GM10248 (cell line): ENCODE measurements at regions not wholly inside any gene's neighbourhood (a gene's known extent, or its start where the extent isn't known, plus 50 kb on each side); places are given as distances from the start of the nearest gene placed in this dataset.

ENCODE experiments used
- CTCF ChIA-PET: fragments of 300-600 bp; sonication (Branson Sonifier 250); formaldehyde crosslinking; extraction: SDS; loops from one replicate; lab custom pipeline; 2021; ENCODE audit warnings: antibody characterized with exemption; lab: Yijun Ruan, JAX
- POLR2A ChIA-PET: fragments of 350-650 bp; sonication (Branson Sonifier 250); formaldehyde crosslinking; extraction: SDS; loops from one replicate; lab custom pipeline; 2020; ENCODE audit warnings: antibody characterized with exemption; lab: Yijun Ruan, JAX
- DNase-seq: peaks from one replicate; pipeline ENCODE4 v3.0.0; 2012; ENCODE audit errors: extremely low spot score
- CTCF ChIP-seq: IDR thresholded peaks from 2 replicates; pipeline ENCODE4 v1.5.1; 2012; ENCODE audit warnings: mild to moderate bottlenecking, low read depth; ENCODE audit errors: extremely low read depth, missing control alignments, control extremely low read depth

- POLR2A ChIA-PET: no interaction called here
- DNase-seq: no peak
- CTCF ChIA-PET: interaction anchor here (0.6 to 1.4 kb wide), 3 partner anchors 8 to 17 kb away, joined by 3 to 5 read pairs (median 3); no protein-coding TSS in a partner anchor
- TF ChIP-seq CTCF: no peak
Measured at GRCh38 chr2:160910681-160911080, 249.5 kb upstream of the TANK start.

DNA sequence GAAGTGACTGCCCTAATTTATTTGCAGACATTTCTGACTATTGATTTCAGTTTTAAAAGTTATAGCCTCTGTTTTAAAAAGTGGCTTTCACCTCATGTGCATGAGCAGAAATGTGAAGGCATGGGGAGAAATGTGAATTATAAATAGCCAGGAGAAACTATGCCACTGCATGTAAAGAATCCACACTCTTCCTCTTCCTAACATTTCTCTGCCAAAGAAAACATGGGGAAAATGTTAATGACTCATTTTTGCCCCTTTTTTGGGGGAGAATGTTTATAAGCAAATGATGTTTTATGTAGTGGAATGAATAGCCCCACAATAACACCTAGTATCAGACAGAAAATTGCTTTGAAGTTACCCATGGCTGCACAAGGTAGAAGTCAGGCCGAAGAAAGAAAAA, 249.0 kb upstream of the TANK start:
- ChIA-PET POLR2A (no interaction called here), CTCF (interaction anchor here (1.4 kb wide), 1 partner anchor 7 kb away, joined by 5 read pairs; no protein-coding TSS in a partner anchor)
- DNase-seq: no peak
- no peak for TF ChIP-seq CTCF

DNA sequence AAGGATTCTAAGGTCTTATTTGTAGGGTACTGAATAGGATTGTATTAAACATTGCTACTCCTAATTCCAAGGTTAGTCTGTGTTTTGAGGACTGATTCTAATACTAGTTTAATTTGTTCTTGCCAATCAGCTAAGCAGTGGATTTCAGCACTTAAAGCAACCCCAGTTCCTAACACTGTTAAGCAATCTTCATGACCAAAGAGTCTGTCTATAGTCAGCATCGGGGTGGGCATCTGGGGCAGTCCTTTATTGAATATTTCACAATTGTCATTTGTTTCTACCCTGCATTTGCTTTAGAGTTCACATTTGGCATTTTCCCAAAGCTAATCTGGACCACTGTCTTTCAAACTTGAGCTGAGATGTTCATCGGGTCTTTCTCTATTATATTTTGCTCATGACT, 248.0 kb upstream of the TANK start:
- POLR2A ChIA-PET: no interaction called here
- no peak for DNase-seq
- no peak for TF ChIP-seq CTCF
- CTCF ChIA-PET: no interaction called here

GRCh38 chr2:160913323-160913722, 246.9 kb upstream of the TANK start:
- CTCF ChIA-PET: no interaction called here
- TF ChIP-seq CTCF: no peak
- DNase-seq: no peak
- POLR2A ChIA-PET: no interaction called here

DNA sequence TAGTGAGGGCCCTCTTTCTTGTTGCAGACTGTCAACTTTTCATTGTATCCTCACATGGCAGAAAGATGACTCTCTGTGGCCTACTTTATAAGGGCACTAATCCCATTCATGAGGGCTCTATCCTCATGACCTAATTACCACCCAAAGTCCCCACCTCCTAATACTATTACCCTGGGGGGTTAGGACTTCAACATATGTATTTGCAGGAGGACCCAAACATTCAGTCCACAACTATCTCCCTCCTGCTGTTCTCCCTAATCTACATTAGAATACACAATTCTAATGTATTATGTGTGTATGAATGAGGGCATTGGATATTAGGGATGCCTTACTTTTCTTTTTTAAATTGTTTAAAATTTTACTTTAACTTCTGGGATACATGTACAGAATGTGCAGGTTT, 246.0 kb upstream of the TANK start:
- no peak for TF ChIP-seq CTCF
- no peak for DNase-seq
- ChIA-PET CTCF (no interaction called here), POLR2A (no interaction called here)

GRCh38 chr2:160916300-160916699, 243.9 kb upstream of the TANK start:
- CTCF ChIA-PET: no interaction called here
- POLR2A ChIA-PET: no interaction called here
- no peak for DNase-seq
- no peak for TF ChIP-seq CTCF
